IPS-15b (cell line): ENCODE measurements at regions not wholly inside any gene's neighbourhood (a gene's known extent, or its start where the extent isn't known, plus 50 kb on each side); places are given as distances from the start of the nearest gene placed in this dataset.
"Not testable (repeated sequence)": the region's sequence is repeated elsewhere in the genome, so short reads cannot be mapped to it uniquely, and the experiment has no call there.

ENCODE experiments used
- H3K27me3 ChIP-seq: one replicate; pipeline ENCODE4 v1.6.1; 2013; ENCODE audit warnings: low read length; ENCODE audit not compliant: control insufficient read depth, insufficient read depth
- H3K36me3 ChIP-seq: one replicate; pipeline ENCODE4 v1.6.1; 2013; ENCODE audit warnings: low read length; ENCODE audit not compliant: control insufficient read depth, insufficient read depth
- H3K4me1 ChIP-seq: one replicate; pipeline ENCODE4 v1.6.1; 2013; ENCODE audit warnings: mild to moderate bottlenecking, low read length; ENCODE audit not compliant: control insufficient read depth, insufficient read depth
- H3K4me3 ChIP-seq: one replicate; pipeline ENCODE4 v1.5.1; 2013; ENCODE audit warnings: low read depth, low read length
- H3K9ac ChIP-seq: one replicate; pipeline ENCODE4 v1.6.1; 2013; ENCODE audit warnings: low read depth, mild to moderate bottlenecking, low read length
- H3K9me3 ChIP-seq: one replicate; pipeline ENCODE4 v1.6.1; 2013; ENCODE audit warnings: mild to moderate bottlenecking, low read length; ENCODE audit not compliant: control insufficient read depth, insufficient read depth

GRCh38 chr11:81301166-81301830 lies 1432.4 kb downstream of the FAM181B start:
- Histone ChIP-seq H3K4me1 (no peaks in the 10 kb centered on the region), H3K27me3 (no peaks in the 10 kb centered on the region), H3K9ac (no peak overlapping the region), H3K4me3 (no peak overlapping the region), H3K9me3 (no peaks in the 10 kb centered on the region), H3K36me3 (no peaks in the 10 kb centered on the region)

GRCh38 chr11:81286959-81287358 lies 1446.7 kb downstream of the FAM181B start:
- H3K9me3 ChIP-seq, result no peaks in the 10 kb centered on the region
- no peaks in the 10 kb centered on the region for H3K27me3 ChIP-seq
- no peak overlapping the region for H3K4me3 ChIP-seq
- no peaks in the 10 kb centered on the region for H3K36me3 ChIP-seq
- H3K4me1 ChIP-seq, result no peaks in the 10 kb centered on the region
- H3K9ac ChIP-seq, result no peak overlapping the region

GRCh38 chr11:81286550-81286949 lies 1447.1 kb downstream of the FAM181B start:
- Histone ChIP-seq H3K27me3 (no peaks in the 10 kb centered on the region), H3K36me3 (no peaks in the 10 kb centered on the region), H3K4me1 (no peaks in the 10 kb centered on the region), H3K4me3 (no peak overlapping the region), H3K9me3 (no peaks in the 10 kb centered on the region), H3K9ac (no peak overlapping the region)

- not testable (repeated sequence) for H3K9me3 ChIP-seq, H3K27me3 ChIP-seq, H3K4me3 ChIP-seq, H3K36me3 ChIP-seq, H3K9ac ChIP-seq, H3K4me1 ChIP-seq
Measured at GRCh38 chr11:81280228-81280627, 1453.4 kb downstream of the FAM181B start.

GRCh38 chr11:81278991-81279390 lies 1454.7 kb downstream of the FAM181B start:
- H3K36me3 ChIP-seq, result no peaks in the 10 kb centered on the region
- no peak overlapping the region for H3K9ac ChIP-seq
- H3K9me3 ChIP-seq, result no peaks in the 10 kb centered on the region
- no peak overlapping the region for H3K4me3 ChIP-seq
- no peaks in the 10 kb centered on the region for H3K27me3 ChIP-seq
- no peaks in the 10 kb centered on the region for H3K4me1 ChIP-seq

- no peaks in the 10 kb centered on the region for H3K36me3 ChIP-seq
- no peak overlapping the region for H3K4me3 ChIP-seq
- H3K9me3 ChIP-seq, result no peaks in the 10 kb centered on the region
- H3K4me1 ChIP-seq, result peaks cover 7% of the 10 kb centered on the region
- H3K9ac ChIP-seq, result no peak overlapping the region
- H3K27me3 ChIP-seq, result no peaks in the 10 kb centered on the region
Measured at GRCh38 chr11:81270686-81271085, 1463.0 kb downstream of the FAM181B start.

- Histone ChIP-seq H3K4me1 (peaks cover 7% of the 10 kb centered on the region), H3K27me3 (no peaks in the 10 kb centered on the region), H3K9me3 (no peaks in the 10 kb centered on the region), H3K4me3 (no peak overlapping the region), H3K36me3 (no peaks in the 10 kb centered on the region), H3K9ac (no peak overlapping the region)
Measured at GRCh38 chr11:81267246-81267645, 1466.4 kb downstream of the FAM181B start.

- no peak overlapping the region for H3K9ac ChIP-seq
- no peaks in the 10 kb centered on the region for H3K9me3 ChIP-seq
- H3K4me1 ChIP-seq, result no peaks in the 10 kb centered on the region
- H3K4me3 ChIP-seq, result no peak overlapping the region
- H3K27me3 ChIP-seq, result no peaks in the 10 kb centered on the region
- no peaks in the 10 kb centered on the region for H3K36me3 ChIP-seq
Measured at GRCh38 chr11:81259471-81259870, 1474.2 kb downstream of the FAM181B start.

GRCh38 chr11:81255895-81256294 lies 1477.8 kb downstream of the FAM181B start:
- H3K36me3 ChIP-seq, result no peaks in the 10 kb centered on the region
- no peak overlapping the region for H3K9ac ChIP-seq
- no peaks in the 10 kb centered on the region for H3K9me3 ChIP-seq

GRCh38 chr11:81253244-81253643 lies 1480.4 kb downstream of the FAM181B start:
- Histone ChIP-seq H3K4me1 (no peaks in the 10 kb centered on the region), H3K9ac (no peak overlapping the region), H3K27me3 (no peaks in the 10 kb centered on the region), H3K36me3 (no peaks in the 10 kb centered on the region), H3K4me3 (no peak overlapping the region), H3K9me3 (no peaks in the 10 kb centered on the region)

More at GRCh38 chr11:81255895-81256294, 1477.8 kb downstream of the FAM181B start:
- H3K4me1 ChIP-seq, result no peaks in the 10 kb centered on the region
- no peak overlapping the region for H3K4me3 ChIP-seq
- H3K27me3 ChIP-seq, result no peaks in the 10 kb centered on the region

- Histone ChIP-seq H3K36me3 (no peaks in the 10 kb centered on the region), H3K9me3 (no peaks in the 10 kb centered on the region), H3K4me3 (no peak overlapping the region), H3K27me3 (no peaks in the 10 kb centered on the region), H3K4me1 (no peaks in the 10 kb centered on the region), H3K9ac (no peak overlapping the region)
Measured at GRCh38 chr11:81246941-81247340, 1486.7 kb downstream of the FAM181B start.

GRCh38 chr11:81245791-81246190 lies 1487.9 kb downstream of the FAM181B start:
- H3K4me1 ChIP-seq, result no peaks in the 10 kb centered on the region
- no peak overlapping the region for H3K4me3 ChIP-seq
- H3K27me3 ChIP-seq, result no peaks in the 10 kb centered on the region
- H3K9ac ChIP-seq, result no peak overlapping the region
- no peaks in the 10 kb centered on the region for H3K36me3 ChIP-seq
- no peaks in the 10 kb centered on the region for H3K9me3 ChIP-seq
